ENCODE measurements at regions not wholly inside any gene's neighbourhood (a gene's known extent, or its start where the extent isn't known, plus 50 kb on each side); places are given as distances from the start of the nearest gene placed in this dataset.

DNA sequence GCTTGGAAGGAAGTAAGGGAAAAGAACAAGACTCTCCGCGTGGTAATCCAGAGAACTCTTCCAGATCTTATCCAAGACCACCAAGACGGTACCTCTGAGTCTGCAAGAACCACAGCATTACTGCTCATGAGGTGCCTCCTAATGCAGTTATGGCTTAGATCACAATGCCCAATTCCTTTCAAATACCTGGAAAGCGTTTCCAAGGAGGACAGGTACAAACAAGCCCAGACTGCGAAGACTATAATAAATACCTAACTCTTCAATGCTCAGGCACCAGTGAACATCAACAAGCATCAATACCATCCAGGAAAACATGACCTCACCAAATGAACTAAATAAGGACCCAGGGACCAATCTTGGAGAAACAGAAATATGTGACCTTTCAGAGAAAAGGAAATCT is 325.5 kb downstream of the CWC27 start:
- Histone ChIP-seq H4K20me1 (ENCODE audit: control insufficient read depth, insufficient read depth, low read depth, low read length) (no peaks in the 10 kb centered on the region), H3K4me3 (ENCODE audit: low read length) (no peak overlapping the region), H3K4me1 (ENCODE audit: control insufficient read depth, low read length) (no peaks in the 10 kb centered on the region), H3K9me2 (replicated peaks; ENCODE audit: control insufficient read depth, low read length) (no peaks in the 10 kb centered on the region), H3K27ac (ENCODE audit: low read depth, low read length) (no peak overlapping the region), H3K9me3 (ENCODE audit: control insufficient read depth, insufficient read depth, low read length) (peaks cover 4% of the 10 kb centered on the region; the same call in 1 of the 2 replicates), H3K4me2 (ENCODE audit: low read length) (no peak overlapping the region), H3F3A (ENCODE audit: control insufficient read depth, insufficient read depth) (no peaks in the 10 kb centered on the region), H3K79me2 (ENCODE audit: control insufficient read depth, low read length) (no peaks in the 10 kb centered on the region), H3K27me3 (ENCODE audit: control insufficient read depth, low read length) (no peaks in the 10 kb centered on the region), H3K36me3 (ENCODE audit: control insufficient read depth, low read length) (no peaks in the 10 kb centered on the region)
- no peak for TF ChIP-seq EZH2phosphoT487 (IDR thresholded peaks at IDR 0.05; ENCODE audit: borderline replicate concordance, low read length)
- TF ChIP-seq, protein P1, sequence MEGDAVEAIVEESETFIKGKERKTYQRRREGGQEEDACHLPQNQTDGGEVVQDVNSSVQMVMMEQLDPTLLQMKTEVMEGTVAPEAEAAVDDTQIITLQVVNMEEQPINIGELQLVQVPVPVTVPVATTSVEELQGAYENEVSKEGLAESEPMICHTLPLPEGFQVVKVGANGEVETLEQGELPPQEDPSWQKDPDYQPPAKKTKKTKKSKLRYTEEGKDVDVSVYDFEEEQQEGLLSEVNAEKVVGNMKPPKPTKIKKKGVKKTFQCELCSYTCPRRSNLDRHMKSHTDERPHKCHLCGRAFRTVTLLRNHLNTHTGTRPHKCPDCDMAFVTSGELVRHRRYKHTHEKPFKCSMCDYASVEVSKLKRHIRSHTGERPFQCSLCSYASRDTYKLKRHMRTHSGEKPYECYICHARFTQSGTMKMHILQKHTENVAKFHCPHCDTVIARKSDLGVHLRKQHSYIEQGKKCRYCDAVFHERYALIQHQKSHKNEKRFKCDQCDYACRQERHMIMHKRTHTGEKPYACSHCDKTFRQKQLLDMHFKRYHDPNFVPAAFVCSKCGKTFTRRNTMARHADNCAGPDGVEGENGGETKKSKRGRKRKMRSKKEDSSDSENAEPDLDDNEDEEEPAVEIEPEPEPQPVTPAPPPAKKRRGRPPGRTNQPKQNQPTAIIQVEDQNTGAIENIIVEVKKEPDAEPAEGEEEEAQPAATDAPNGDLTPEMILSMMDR (IDR thresholded peaks at IDR 0.05; ENCODE audit: low read depth, low read length, poor library complexity, severe bottlenecking) = no peak

DNA sequence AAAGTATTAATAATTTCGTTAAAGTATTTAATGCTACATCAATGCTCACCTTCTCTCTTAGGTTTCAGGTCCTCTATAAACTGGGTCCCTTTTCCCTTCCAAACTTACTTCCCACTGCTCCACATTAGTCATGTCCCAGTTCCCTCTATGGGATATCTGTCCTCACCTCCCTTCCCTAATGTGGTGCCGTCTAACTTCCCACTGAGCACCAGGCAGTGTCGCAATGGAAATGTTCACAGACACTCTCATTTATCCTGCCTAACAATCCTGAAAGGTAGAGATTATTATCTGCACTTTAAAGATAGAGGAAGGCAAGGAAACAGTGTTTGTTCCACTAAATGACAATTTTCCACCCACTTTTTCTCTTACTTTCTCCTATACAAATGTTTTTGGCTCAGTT is 329.7 kb downstream of the CWC27 start:
- H3K4me2 ChIP-seq (ENCODE audit: low read length) = no peak overlapping the region
- H3K27me3 ChIP-seq (ENCODE audit: control insufficient read depth, low read length) = peaks cover 11% of the 10 kb centered on the region
- H3K4me3 ChIP-seq (ENCODE audit: low read length) = no peak overlapping the region
- H3K79me2 ChIP-seq (ENCODE audit: control insufficient read depth, low read length) = no peaks in the 10 kb centered on the region
- H3F3A ChIP-seq (ENCODE audit: control insufficient read depth, insufficient read depth) = no peaks in the 10 kb centered on the region
- no peaks in the 10 kb centered on the region for H3K9me2 ChIP-seq (replicated peaks; ENCODE audit: control insufficient read depth, low read length)
- H3K27ac ChIP-seq (ENCODE audit: low read depth, low read length) = no peak overlapping the region
- H4K20me1 ChIP-seq (ENCODE audit: control insufficient read depth, insufficient read depth, low read depth, low read length) = no peaks in the 10 kb centered on the region
- no peaks in the 10 kb centered on the region for H3K9me3 ChIP-seq (ENCODE audit: control insufficient read depth, insufficient read depth, low read length)
- no peak for TF ChIP-seq EZH2phosphoT487 (IDR thresholded peaks at IDR 0.05; ENCODE audit: borderline replicate concordance, low read length)
- TF ChIP-seq, protein P1 (IDR thresholded peaks at IDR 0.05; ENCODE audit: low read depth, low read length, poor library complexity, severe bottlenecking) = no peak
- H3K4me1 ChIP-seq (ENCODE audit: control insufficient read depth, low read length) = peaks cover 2% of the 10 kb centered on the region
- no peaks in the 10 kb centered on the region for H3K36me3 ChIP-seq (ENCODE audit: control insufficient read depth, low read length)
